ENCODE measurements at regions not wholly inside any gene's neighbourhood (a gene's known extent, or its start where the extent isn't known, plus 50 kb on each side); places are given as distances from the start of the nearest gene placed in this dataset.

GRCh38 chr4:43244688-43245382 is 352.3 kb downstream of the GRXCR1 start:
- no peak for FAIRE-seq

- no peak for FAIRE-seq
Measured at GRCh38 chr4:43251841-43252240, 359.3 kb downstream of the GRXCR1 start.

- no peak for FAIRE-seq
Measured at GRCh38 chr4:43253541-43253940, 361.0 kb downstream of the GRXCR1 start.

DNA sequence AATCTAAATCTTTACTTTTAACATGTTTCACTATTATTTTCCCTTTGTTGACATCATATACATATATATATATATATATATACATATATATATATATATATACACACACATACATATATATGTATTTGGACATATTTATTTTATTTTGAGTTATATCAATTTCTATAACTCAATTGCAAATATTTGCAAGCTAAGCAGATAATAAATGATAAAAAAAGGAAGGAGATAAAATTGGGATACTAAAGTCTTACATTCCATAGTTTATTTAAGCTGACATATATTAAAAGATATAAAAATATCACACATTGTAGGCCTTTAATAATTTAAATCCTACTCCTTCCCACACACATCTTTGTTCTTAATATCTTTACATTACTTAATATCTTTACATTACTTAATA is 372.2 kb downstream of the GRXCR1 start:
- FAIRE-seq: no peak

- FAIRE-seq: no peak
Measured at GRCh38 chr4:43271946-43272345, 379.4 kb downstream of the GRXCR1 start.

DNA sequence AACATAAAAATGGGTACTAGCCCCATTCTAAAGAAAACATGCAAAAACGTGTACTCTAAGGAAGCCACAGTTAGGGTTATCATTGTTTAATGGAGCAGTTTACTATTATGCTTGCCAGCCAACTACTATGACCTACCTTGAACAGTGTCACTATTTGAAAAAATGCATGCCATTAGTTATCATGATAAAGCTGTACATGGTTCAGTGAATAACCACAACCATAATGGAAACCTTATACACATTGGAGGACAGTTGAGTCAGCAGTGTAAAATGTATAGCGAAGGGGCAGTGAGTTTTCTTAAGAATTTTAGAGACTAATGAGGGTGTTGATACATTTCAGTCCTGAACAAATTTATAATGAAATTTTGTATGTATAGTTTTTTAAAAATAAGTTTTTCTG is 381.9 kb downstream of the GRXCR1 start:
- no peak for FAIRE-seq

DNA sequence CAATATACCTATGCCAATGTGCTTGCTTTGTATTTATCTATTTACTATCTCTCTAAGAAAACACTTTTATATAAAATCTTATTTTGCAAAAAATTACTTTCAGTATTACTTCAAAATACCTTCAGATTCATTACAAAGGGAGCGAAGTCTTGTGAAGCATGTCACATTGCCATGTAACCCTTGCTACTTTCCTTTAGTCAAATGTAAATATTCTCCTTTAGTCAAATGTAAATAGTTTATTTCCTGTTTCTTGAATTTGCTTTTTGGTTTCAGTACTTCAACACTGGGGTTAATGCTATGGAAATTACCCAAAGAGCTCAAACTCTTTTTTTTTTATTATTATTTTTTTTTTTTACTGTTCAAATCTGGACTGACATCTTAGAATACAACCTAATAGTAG is 383.3 kb downstream of the GRXCR1 start:
- FAIRE-seq: no peak

GRCh38 chr4:43276321-43276720 is 383.8 kb downstream of the GRXCR1 start:
- no peak for FAIRE-seq

DNA sequence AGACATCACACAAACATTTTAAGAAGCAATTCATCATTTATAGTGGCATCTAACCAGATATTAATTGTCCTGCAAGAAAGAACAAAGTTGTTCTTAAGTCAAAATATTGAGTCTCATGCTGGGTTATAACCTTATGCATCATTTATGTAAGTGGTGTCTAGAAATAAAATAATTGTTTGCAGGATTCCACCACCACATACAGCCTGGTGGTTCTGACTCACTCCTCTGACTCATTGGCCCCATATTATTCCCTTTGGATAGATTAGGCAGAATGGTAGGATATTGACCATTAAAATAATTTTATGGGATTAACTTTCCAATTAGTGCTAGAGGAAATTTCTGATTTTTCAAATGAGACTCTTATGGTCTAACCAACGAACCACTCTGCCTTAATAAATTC is 384.5 kb downstream of the GRXCR1 start:
- no peak for FAIRE-seq

DNA sequence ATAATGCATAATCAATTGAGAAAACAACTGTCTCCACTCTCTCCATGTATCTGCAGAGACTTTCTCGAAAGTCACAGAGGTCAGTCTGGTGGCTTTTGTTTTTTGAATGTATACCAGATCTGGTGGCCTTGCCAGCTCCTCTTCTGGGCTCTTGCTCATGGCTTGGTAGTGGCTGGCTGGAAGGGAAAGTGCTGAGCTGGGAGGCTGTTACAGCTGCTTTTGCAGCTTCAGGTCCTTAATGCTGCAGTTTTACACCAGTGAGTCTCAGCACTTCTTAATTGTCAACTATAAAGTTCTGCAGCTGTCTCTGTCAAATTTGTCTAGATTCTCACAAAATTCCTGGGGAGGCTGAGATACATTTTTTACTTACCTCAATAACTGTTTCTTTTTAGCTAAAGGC is 390.0 kb downstream of the GRXCR1 start:
- FAIRE-seq: no peak

DNA sequence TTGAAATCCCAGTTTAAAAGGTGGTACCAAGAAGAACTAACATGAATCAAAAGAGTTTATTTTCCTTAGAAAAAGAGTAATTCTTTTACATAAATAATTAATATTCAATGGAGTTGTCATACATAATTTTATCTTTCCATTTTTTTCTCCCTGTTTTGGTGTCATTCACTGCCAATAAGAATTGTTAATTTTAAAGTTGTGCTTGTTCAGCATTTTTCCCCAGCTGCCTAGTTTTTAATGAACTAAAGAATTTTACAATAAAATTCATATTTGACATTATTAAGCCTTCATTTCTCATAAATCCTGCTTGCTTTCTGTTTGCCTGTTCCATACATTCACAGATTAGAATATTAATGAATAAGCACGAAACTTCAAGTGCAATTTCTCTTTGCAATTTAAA is 393.6 kb downstream of the GRXCR1 start:
- FAIRE-seq: no peak

- no peak for FAIRE-seq
Measured at GRCh38 chr4:43296946-43297528, 404.5 kb downstream of the GRXCR1 start.

DNA sequence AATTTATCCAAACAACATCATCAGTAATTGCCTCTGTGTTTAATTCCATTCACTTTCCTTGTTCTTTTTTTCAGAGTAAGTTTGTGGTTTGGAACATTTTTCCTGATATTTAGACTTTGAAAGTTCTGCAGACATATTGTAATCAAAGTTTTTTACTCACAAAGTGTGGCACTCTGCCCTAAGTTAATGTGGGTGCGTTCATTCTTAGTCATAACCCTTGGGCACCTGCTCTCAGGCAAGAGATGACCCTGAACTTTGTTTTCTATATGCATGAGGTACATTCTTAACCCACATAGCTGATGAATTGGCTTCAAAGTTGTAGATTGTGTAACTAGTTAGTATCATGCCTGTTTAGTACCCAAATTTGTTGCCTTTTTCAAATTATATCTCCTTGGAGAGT is 424.3 kb downstream of the GRXCR1 start:
- no peak for FAIRE-seq

- FAIRE-seq: no peak
Measured at GRCh38 chr4:43325220-43325967, 432.9 kb downstream of the GRXCR1 start.

DNA sequence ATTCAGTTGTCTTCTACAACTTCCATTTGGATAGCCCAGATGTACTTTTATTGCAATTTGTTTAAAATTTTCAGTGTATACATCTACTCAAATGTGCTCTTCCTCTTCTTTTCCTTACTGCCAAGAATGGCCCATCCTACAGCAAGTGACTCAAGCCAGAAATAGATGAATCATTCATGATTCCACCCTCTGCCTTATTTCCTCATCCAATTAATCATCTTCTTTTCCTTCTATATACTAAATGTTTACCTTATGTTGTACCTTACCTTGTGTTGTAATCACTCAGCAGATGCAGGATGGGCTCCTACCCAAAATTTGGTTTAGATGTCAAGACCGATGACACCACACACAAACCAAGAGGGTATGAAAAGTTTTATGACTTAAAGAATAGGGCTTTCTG is 437.8 kb downstream of the GRXCR1 start:
- no peak for FAIRE-seq

DNA sequence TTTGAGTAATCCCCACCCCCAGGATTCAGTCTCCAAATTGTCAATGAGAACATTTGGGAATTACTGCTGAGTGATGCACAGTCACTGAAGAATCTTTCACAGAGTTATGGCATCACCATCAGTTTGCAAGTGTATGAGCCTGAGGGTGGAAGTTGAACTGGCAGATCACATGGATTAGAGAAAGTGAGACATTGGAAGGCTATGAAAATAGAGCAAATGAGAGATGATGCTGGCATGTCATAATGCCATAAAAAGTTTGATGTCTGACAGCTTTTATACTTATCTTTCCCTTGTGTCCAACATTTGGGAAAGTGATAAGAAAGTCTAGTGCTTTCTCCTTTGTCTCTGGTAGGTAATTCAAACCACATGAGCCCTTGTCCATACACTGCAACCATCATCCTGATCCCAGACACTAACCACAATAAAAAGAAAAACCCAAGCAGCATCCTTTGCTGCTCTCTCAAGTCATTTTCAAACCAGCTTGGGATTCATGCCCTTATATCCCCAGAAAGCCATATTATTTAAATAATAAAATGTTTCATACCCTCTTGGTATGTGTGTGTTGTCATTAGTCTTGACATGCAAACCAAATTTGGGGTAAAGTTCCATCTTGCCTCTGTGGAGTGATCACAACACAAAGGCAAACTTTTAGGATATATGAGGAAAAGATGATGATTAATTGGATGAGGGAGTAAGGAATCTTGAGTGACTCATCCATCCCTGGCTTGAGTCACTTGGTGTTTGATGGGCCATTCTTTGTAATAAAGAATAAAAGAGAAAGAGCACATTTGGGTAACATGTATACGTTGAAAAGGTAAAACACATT is 438.9 kb downstream of the GRXCR1 start:
- FAIRE-seq: no peak

- FAIRE-seq: no peak
Measured at GRCh38 chr4:43332052-43332425, 439.5 kb downstream of the GRXCR1 start.

DNA sequence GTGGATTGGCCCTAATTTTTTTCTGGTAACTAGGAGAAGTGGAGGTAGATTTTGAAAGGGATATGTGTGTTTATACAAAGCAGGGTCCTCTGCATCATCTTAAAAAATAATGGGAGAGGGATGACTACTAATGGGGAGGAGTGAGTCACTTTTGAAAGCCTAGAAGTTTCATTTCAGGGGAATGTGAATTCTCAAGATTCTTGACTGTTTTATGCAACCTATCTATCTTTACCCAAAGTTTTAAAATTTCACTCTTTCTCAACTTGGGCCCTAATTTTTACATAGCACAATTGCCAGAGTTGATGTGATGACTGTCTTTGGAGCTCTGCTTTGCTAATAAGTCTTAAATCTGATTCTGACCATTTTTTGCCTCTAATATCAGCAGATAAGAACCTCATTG is 445.2 kb downstream of the GRXCR1 start:
- FAIRE-seq: no peak

- FAIRE-seq: no peak
Measured at GRCh38 chr4:43339435-43339834, 446.9 kb downstream of the GRXCR1 start.

GRCh38 chr4:43341741-43342140 is 449.2 kb downstream of the GRXCR1 start:
- FAIRE-seq: no peak

- no peak for FAIRE-seq
Measured at GRCh38 chr4:43343298-43343697, 450.8 kb downstream of the GRXCR1 start.

DNA sequence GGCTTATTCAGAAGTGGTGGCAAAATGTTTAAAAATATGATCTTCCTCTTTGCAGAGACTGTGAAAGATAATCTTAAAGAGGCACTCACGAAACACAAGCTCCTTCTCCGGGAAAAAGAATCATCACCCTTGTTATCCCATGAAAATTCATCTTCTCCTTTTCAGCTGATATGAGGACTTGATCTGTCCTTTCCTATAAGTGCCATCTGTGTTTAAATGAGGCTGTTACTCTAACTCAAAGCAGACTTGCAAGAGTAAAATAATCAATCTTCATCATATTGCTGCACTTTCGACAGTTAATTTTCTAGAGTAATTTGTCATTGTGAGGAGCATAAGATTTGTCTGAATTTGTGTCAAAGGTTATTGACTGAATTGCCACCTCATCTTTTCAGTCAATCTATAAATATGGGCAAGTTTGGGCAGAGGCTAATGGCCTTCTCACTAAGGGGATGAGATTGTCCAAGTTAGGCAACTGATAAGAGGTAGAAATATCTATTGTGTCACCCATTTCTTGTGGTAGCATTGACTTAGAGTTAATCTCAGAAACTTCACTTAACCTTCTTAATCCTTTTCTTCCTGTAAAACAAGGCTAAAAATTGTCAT is 452.9 kb downstream of the GRXCR1 start:
- no peak for FAIRE-seq

DNA sequence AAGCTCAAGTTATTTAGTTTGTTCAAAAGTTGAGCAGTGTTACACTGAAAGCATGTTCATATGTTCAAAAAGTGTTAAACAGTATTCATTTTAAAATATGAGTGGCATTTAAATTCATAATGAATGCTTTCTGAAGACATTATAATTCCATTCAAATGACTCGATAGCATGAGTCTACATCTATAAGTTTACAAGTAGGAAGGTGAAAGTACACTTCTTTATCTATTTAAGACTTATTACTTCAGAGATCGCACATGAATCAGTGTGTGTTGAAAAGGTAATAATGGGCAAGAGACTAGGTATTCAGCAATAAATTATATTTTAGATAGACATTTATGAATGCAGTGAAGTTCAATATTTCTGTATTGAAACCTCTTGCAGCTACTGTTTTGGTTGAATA is 456.1 kb downstream of the GRXCR1 start:
- FAIRE-seq: no peak
